ENCODE measurements at regions not wholly inside any gene's neighbourhood (a gene's known extent, or its start where the extent isn't known, plus 50 kb on each side); places are given as distances from the start of the nearest gene placed in this dataset.
A peak's percentile ranks its signal among the peaks of the same experiment; 100 is the strongest.

- H3K4me3 ChIP-seq, result no peak overlapping the region
- no peak for TF ChIP-seq CTCF (IDR thresholded peaks at IDR 0.05)
- H3K36me3 ChIP-seq, result no peaks in the 10 kb centered on the region
- no peaks in the 10 kb centered on the region for H3K4me1 ChIP-seq
- H3K27me3 ChIP-seq, result no peaks in the 10 kb centered on the region
- ATAC-seq (peak; percentile 24), DNase-seq (no peak)
- H3K9me3 ChIP-seq, result no peaks in the 10 kb centered on the region
- no peak overlapping the region for H3K27ac ChIP-seq
- intact Hi-C loops (cut with DNase I), result no loop called here
Observed at GRCh38 chrX:106397788-106398538, 213.8 kb upstream of the RADX start.

GRCh38 chrX:106401965-106402559 lies 209.7 kb upstream of the RADX start:
- H3K27me3 ChIP-seq, result no peaks in the 10 kb centered on the region
- H3K9me3 ChIP-seq, result no peaks in the 10 kb centered on the region
- H3K27ac ChIP-seq, result no peak overlapping the region
- H3K36me3 ChIP-seq, result no peaks in the 10 kb centered on the region
- intact Hi-C loops (cut with DNase I), result no loop called here
- ATAC-seq (peak; percentile 64), DNase-seq (peak in 1 of 4 donors; percentile 14)
- no peak for TF ChIP-seq CTCF (IDR thresholded peaks at IDR 0.05)
- no peaks in the 10 kb centered on the region for H3K4me1 ChIP-seq
- no peak overlapping the region for H3K4me3 ChIP-seq

- TF ChIP-seq CTCF (IDR thresholded peaks at IDR 0.05), result no peak
- intact Hi-C loops (cut with DNase I), result no loop called here
Observed at GRCh38 chrX:106404512-106404911, 207.3 kb upstream of the RADX start.

GRCh38 chrX:106415276-106415895 lies 196.4 kb upstream of the RADX start:
- DNase-seq, result no peak
- peak; percentile 34 to 62 for TF ChIP-seq CTCF (IDR thresholded peaks at IDR 0.05)
- intact Hi-C loops (cut with DNase I), result no loop called here

More at GRCh38 chrX:106404512-106404911, 207.3 kb upstream of the RADX start:
- H3K36me3 ChIP-seq, result no peaks in the 10 kb centered on the region
- H3K27me3 ChIP-seq, result no peaks in the 10 kb centered on the region
- DNase-seq (no peak), ATAC-seq (no peak)
- H3K4me3 ChIP-seq, result no peak overlapping the region
- no peaks in the 10 kb centered on the region for H3K9me3 ChIP-seq
- H3K27ac ChIP-seq, result no peak overlapping the region
- no peaks in the 10 kb centered on the region for H3K4me1 ChIP-seq

GRCh38 chrX:106436691-106437090 lies 175.1 kb upstream of the RADX start:
- DNase-seq, result no peak
- Histone ChIP-seq H3K36me3 (no peaks in the 10 kb centered on the region), H3K4me1 (no peaks in the 10 kb centered on the region), H3K9me3 (no peaks in the 10 kb centered on the region), H3K4me3 (no peak overlapping the region), H3K27me3 (no peaks in the 10 kb centered on the region), H3K27ac (no peak overlapping the region)
- no peak for TF ChIP-seq CTCF (IDR thresholded peaks at IDR 0.05)
- intact Hi-C loops (cut with DNase I), result no loop called here
- ATAC-seq, result no peak

More at GRCh38 chrX:106415276-106415895, 196.4 kb upstream of the RADX start:
- H3K27ac ChIP-seq, result no peak overlapping the region
- H3K4me3 ChIP-seq, result no peak overlapping the region
- H3K36me3 ChIP-seq, result no peaks in the 10 kb centered on the region
- H3K27me3 ChIP-seq, result no peaks in the 10 kb centered on the region
- H3K4me1 ChIP-seq, result no peaks in the 10 kb centered on the region
- peak; percentile 75 for ATAC-seq
- no peaks in the 10 kb centered on the region for H3K9me3 ChIP-seq

Data from left lung (tissue), 4 donors.